Stomach smooth muscle (tissue), 2 donors: ENCODE measurements at regions not wholly inside any gene's neighbourhood (a gene's known extent, or its start where the extent isn't known, plus 50 kb on each side); places are given as distances from the start of the nearest gene placed in this dataset.

Experiments used
- H3K27ac ChIP-seq: one replicate; pipeline ENCODE4 v1.7.0; 2013; ENCODE audit warnings: mild to moderate bottlenecking, low read length, inconsistent platforms
- H3K27me3 ChIP-seq, 2 donors: one replicate each; pipeline ENCODE4 v1.7.0; 2013; ENCODE audit warnings: low read length in 2 of 2; ENCODE audit not compliant: insufficient read depth in 2 of 2, control insufficient read depth in 1 of 2
- H3K36me3 ChIP-seq, 2 donors: one replicate each; pipeline ENCODE4 v1.7.0; 2013; ENCODE audit warnings: low read length in 2 of 2; ENCODE audit not compliant: control insufficient read depth in 2 of 2, insufficient read depth in 2 of 2
- H3K4me1 ChIP-seq: one replicate; pipeline ENCODE4 v1.7.0; 2013; ENCODE audit warnings: low read length; ENCODE audit not compliant: control insufficient read depth, insufficient read depth
- H3K4me3 ChIP-seq, 2 donors: one replicate each; pipeline ENCODE4 v1.7.0; 2013; ENCODE audit warnings: low read length in 2 of 2
- H3K9ac ChIP-seq, 2 donors: one replicate each; pipeline ENCODE4 v1.7.0; 2013; ENCODE audit warnings: low read length in 2 of 2, mild to moderate bottlenecking in 1 of 2
- H3K9me3 ChIP-seq, 2 donors: one replicate each; pipeline ENCODE4 v1.7.0; 2013; ENCODE audit warnings: low read length in 2 of 2; ENCODE audit not compliant: control insufficient read depth in 2 of 2
- donor health status: healthy.
- donor health status: Pancreatic carcinoma.

GRCh38 chr2:184203661-184204060 lies 394.7 kb upstream of the ZNF804A start:
- no peak overlapping the region for H3K27ac ChIP-seq
- no peak overlapping the region for H3K9ac ChIP-seq
- H3K4me1 ChIP-seq: no peaks in the 10 kb centered on the region
- H3K9me3 ChIP-seq: no peaks in the 10 kb centered on the region
- H3K36me3 ChIP-seq: no peaks in the 10 kb centered on the region
- H3K4me3 ChIP-seq: no peak overlapping the region
- H3K27me3 ChIP-seq: no peaks in the 10 kb centered on the region

- H3K9ac ChIP-seq: no peak overlapping the region
- no peak overlapping the region for H3K27ac ChIP-seq
- no peak overlapping the region for H3K4me3 ChIP-seq
- no peaks in the 10 kb centered on the region for H3K27me3 ChIP-seq
- H3K9me3 ChIP-seq: no peaks in the 10 kb centered on the region
- H3K36me3 ChIP-seq: no peaks in the 10 kb centered on the region
- no peaks in the 10 kb centered on the region for H3K4me1 ChIP-seq
These were observed 393.2 kb upstream of the ZNF804A start for GRCh38 chr2:184205048-184205596.

- H3K4me3 ChIP-seq: no peak overlapping the region
- no peaks in the 10 kb centered on the region for H3K4me1 ChIP-seq
- no peaks in the 10 kb centered on the region for H3K27me3 ChIP-seq
- no peaks in the 10 kb centered on the region for H3K9me3 ChIP-seq
- H3K36me3 ChIP-seq: no peaks in the 10 kb centered on the region
- no peak overlapping the region for H3K27ac ChIP-seq
- H3K9ac ChIP-seq: no peak overlapping the region
These were observed 392.3 kb upstream of the ZNF804A start for GRCh38 chr2:184206045-184206444.

GRCh38 chr2:184210329-184210728 lies 388.0 kb upstream of the ZNF804A start:
- H3K27me3 ChIP-seq: no peaks in the 10 kb centered on the region
- no peaks in the 10 kb centered on the region for H3K9me3 ChIP-seq
- H3K36me3 ChIP-seq: no peaks in the 10 kb centered on the region
- H3K4me3 ChIP-seq: no peak overlapping the region
- H3K27ac ChIP-seq: no peak overlapping the region
- no peak overlapping the region for H3K9ac ChIP-seq
- H3K4me1 ChIP-seq: no peaks in the 10 kb centered on the region

GRCh38 chr2:184215745-184216144 lies 382.6 kb upstream of the ZNF804A start:
- Histone ChIP-seq H3K4me1 (no peaks in the 10 kb centered on the region), H3K9me3 (no peaks in the 10 kb centered on the region), H3K36me3 (no peaks in the 10 kb centered on the region), H3K4me3 (no peak overlapping the region), H3K27ac (no peak overlapping the region), H3K9ac (no peak overlapping the region), H3K27me3 (no peaks in the 10 kb centered on the region)

- Histone ChIP-seq H3K27me3 (no peaks in the 10 kb centered on the region), H3K27ac (no peak overlapping the region), H3K4me3 (no peak overlapping the region), H3K9ac (no peak overlapping the region), H3K4me1 (no peaks in the 10 kb centered on the region), H3K9me3 (no peaks in the 10 kb centered on the region), H3K36me3 (no peaks in the 10 kb centered on the region)
These were observed 341.7 kb upstream of the ZNF804A start for GRCh38 chr2:184256611-184257010.

- Histone ChIP-seq H3K4me1 (no peaks in the 10 kb centered on the region), H3K27me3 (no peaks in the 10 kb centered on the region), H3K9me3 (no peaks in the 10 kb centered on the region), H3K27ac (no peak overlapping the region), H3K9ac (no peak overlapping the region), H3K4me3 (no peak overlapping the region), H3K36me3 (no peaks in the 10 kb centered on the region)
These were observed 337.0 kb upstream of the ZNF804A start for GRCh38 chr2:184261331-184261730.

GRCh38 chr2:184261818-184262217 lies 336.5 kb upstream of the ZNF804A start:
- Histone ChIP-seq H3K36me3 (no peaks in the 10 kb centered on the region), H3K4me1 (no peaks in the 10 kb centered on the region), H3K9me3 (no peaks in the 10 kb centered on the region), H3K4me3 (no peak overlapping the region), H3K9ac (no peak overlapping the region), H3K27me3 (no peaks in the 10 kb centered on the region), H3K27ac (no peak overlapping the region)

GRCh38 chr2:184268900-184269477 lies 329.3 kb upstream of the ZNF804A start:
- Histone ChIP-seq H3K9ac (no peak overlapping the region), H3K27ac (no peak overlapping the region), H3K9me3 (no peaks in the 10 kb centered on the region), H3K36me3 (no peaks in the 10 kb centered on the region), H3K4me1 (no peaks in the 10 kb centered on the region), H3K4me3 (no peak overlapping the region), H3K27me3 (no peaks in the 10 kb centered on the region)

- Histone ChIP-seq H3K27me3 (no peaks in the 10 kb centered on the region), H3K4me3 (no peak overlapping the region), H3K4me1 (no peaks in the 10 kb centered on the region), H3K9ac (no peak overlapping the region), H3K9me3 (no peaks in the 10 kb centered on the region), H3K27ac (no peak overlapping the region), H3K36me3 (no peaks in the 10 kb centered on the region)
These were observed 327.7 kb upstream of the ZNF804A start for GRCh38 chr2:184270660-184271059.

GRCh38 chr2:184272056-184272455 lies 326.3 kb upstream of the ZNF804A start:
- H3K9ac ChIP-seq: no peak overlapping the region
- no peak overlapping the region for H3K27ac ChIP-seq
- H3K4me1 ChIP-seq: no peaks in the 10 kb centered on the region
- no peak overlapping the region for H3K4me3 ChIP-seq
- no peaks in the 10 kb centered on the region for H3K27me3 ChIP-seq
- H3K9me3 ChIP-seq: no peaks in the 10 kb centered on the region
- H3K36me3 ChIP-seq: no peaks in the 10 kb centered on the region
